ENCODE measurements at regions not wholly inside any gene's neighbourhood (a gene's known extent, or its start where the extent isn't known, plus 50 kb on each side); places are given as distances from the start of the nearest gene placed in this dataset.

DNA sequence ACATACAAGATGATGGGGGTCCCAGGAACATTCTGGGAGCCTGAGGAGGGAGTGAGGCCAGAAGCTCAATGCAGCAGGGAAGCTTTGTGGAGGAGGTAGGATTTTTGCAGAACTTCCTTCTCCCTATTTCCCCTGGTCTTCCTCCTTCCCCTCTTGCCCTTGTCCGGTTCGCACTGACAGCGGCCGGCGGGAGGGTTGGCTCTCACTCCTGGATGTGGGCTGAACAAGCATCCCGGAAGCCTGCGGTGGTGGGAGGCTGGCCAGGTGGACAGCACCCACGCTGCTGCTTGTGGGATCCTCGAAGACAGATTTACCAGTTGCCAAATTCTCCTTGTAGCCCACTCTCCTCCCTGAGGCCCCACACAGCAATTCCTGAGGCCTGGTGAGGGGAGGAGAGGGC, 112.2 kb downstream of the KCNA5 start:
- Histone ChIP-seq H3K4me1 (ENCODE audit: control insufficient read depth in 1 of 2, insufficient read depth in 2 of 2, low read length in 2 of 2) (no peaks in the 10 kb centered on the region), H3K27me3 (ENCODE audit: control insufficient read depth in 1 of 2, insufficient read depth in 2 of 2, low read length in 2 of 2) (peaks cover 18 to 25% of the 10 kb centered on the region in 2 donors), H3K4me3 (ENCODE audit: low read depth in 1 of 2, low read length in 2 of 2) (no peak overlapping the region), H3K9ac (ENCODE audit: low read depth in 1 of 2, low read length in 2 of 2) (no peak overlapping the region), H3K9me3 (ENCODE audit: control insufficient read depth in 1 of 2, low read length in 2 of 2) (no peaks in the 10 kb centered on the region), H3K36me3 (ENCODE audit: control insufficient read depth in 1 of 2, insufficient read depth in 2 of 2, low read length in 2 of 2) (no peaks in the 10 kb centered on the region), H3K27ac (ENCODE audit: low read depth, low read length) (no peak overlapping the region)

DNA sequence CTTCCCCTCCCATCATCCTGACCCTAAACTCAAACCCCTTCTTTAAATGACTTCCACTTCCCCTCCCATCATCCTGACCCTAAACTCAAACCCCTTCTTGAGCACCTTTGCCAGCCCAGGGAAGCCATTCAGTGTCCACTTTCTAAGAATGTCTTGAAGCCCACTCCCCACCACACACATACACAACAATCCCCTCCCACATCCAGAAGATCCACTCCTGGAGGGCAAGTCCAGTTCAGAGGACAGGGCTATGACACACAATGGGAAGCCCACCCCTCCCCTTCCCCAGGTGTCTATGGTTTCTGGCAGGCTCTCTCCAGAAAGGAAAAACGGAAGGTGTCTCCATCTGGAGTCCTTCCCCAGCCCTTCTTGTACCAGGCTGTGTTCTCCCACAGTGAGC, 117.1 kb downstream of the KCNA5 start:
- Histone ChIP-seq H3K27ac (ENCODE audit: low read depth, low read length) (no peak overlapping the region), H3K27me3 (ENCODE audit: control insufficient read depth in 1 of 2, insufficient read depth in 2 of 2, low read length in 2 of 2) (peaks cover 8 to 12% of the 10 kb centered on the region in 2 donors), H3K9me3 (ENCODE audit: control insufficient read depth in 1 of 2, low read length in 2 of 2) (no peaks in the 10 kb centered on the region), H3K4me3 (ENCODE audit: low read depth in 1 of 2, low read length in 2 of 2) (no peak overlapping the region), H3K9ac (ENCODE audit: low read depth in 1 of 2, low read length in 2 of 2) (no peak overlapping the region), H3K4me1 (ENCODE audit: control insufficient read depth in 1 of 2, insufficient read depth in 2 of 2, low read length in 2 of 2) (no peaks in the 10 kb centered on the region), H3K36me3 (ENCODE audit: control insufficient read depth in 1 of 2, insufficient read depth in 2 of 2, low read length in 2 of 2) (no peaks in the 10 kb centered on the region)

DNA sequence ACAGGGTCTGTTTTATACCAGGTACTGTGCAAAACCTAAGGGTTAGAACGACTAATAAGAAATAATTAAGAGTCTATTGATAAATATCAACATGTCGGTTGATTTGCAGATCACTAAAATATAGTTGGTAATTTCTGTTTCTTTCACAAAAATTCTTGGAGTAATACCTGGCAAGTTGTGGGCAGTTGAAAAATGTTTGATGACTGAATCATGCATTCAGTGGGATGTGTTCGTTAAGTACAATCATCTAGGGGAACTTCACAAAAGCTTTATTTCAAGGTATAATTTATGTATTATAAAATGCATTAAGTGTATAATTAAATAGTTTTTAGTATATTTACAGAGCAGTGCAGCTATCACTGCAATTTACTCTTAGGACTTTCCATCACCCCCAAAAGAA, 120.0 kb downstream of the KCNA5 start:
- Histone ChIP-seq H3K27me3 (ENCODE audit: control insufficient read depth in 1 of 2, insufficient read depth in 2 of 2, low read length in 2 of 2) (no peaks in the 10 kb centered on the region), H3K9ac (ENCODE audit: low read depth in 1 of 2, low read length in 2 of 2) (no peak overlapping the region), H3K4me3 (ENCODE audit: low read depth in 1 of 2, low read length in 2 of 2) (no peak overlapping the region)

DNA sequence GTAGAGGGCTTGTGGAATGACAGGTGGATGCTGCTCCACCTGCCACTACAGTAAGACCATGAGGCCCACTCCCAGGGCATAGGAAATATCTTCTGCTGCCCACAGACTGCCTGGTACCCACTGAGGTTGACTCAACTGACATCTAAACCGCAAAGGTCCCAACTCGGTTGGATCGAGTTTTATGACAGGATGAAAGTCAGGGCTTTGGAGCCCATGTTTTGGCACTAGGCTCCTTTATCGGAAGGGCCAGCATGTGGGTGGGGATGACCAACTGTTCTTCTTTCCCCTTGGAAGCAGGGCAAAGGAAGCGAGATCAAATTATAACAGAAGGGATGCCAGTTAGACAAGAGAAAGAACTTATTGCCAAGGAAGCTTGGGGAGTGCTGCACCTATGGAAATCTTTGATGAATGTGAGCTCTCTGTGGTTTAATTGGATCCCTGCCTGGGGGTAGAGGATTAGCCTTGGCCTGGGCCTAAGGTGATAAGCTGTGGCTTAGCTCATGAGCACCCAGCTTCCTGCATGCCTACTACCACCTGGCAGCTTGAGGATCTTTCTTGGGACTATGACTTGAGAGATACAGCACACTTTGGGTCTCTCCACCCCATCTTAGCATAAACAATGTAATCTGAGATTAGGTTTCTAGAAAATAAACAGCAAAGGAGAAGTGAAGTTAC, 121.8 kb downstream of the KCNA5 start:
- no peaks in the 10 kb centered on the region for H3K27me3 ChIP-seq (ENCODE audit: control insufficient read depth in 1 of 2, insufficient read depth in 2 of 2, low read length in 2 of 2)
- H3K27ac ChIP-seq (ENCODE audit: low read depth, low read length): no peak overlapping the region
- H3K4me3 ChIP-seq (ENCODE audit: low read depth in 1 of 2, low read length in 2 of 2): no peak overlapping the region
- H3K4me1 ChIP-seq (ENCODE audit: control insufficient read depth in 1 of 2, insufficient read depth in 2 of 2, low read length in 2 of 2): no peaks in the 10 kb centered on the region
- no peaks in the 10 kb centered on the region for H3K9me3 ChIP-seq (ENCODE audit: control insufficient read depth in 1 of 2, low read length in 2 of 2)
- H3K9ac ChIP-seq (ENCODE audit: low read depth in 1 of 2, low read length in 2 of 2): no peak overlapping the region
- H3K36me3 ChIP-seq (ENCODE audit: control insufficient read depth in 1 of 2, insufficient read depth in 2 of 2, low read length in 2 of 2): no peaks in the 10 kb centered on the region

More for the DNA sequence above, 120.0 kb downstream of the KCNA5 start:
- Histone ChIP-seq H3K27ac (ENCODE audit: low read depth, low read length) (no peak overlapping the region), H3K4me1 (ENCODE audit: control insufficient read depth in 1 of 2, insufficient read depth in 2 of 2, low read length in 2 of 2) (no peaks in the 10 kb centered on the region), H3K9me3 (ENCODE audit: control insufficient read depth in 1 of 2, low read length in 2 of 2) (no peaks in the 10 kb centered on the region), H3K36me3 (ENCODE audit: control insufficient read depth in 1 of 2, insufficient read depth in 2 of 2, low read length in 2 of 2) (no peaks in the 10 kb centered on the region)

DNA sequence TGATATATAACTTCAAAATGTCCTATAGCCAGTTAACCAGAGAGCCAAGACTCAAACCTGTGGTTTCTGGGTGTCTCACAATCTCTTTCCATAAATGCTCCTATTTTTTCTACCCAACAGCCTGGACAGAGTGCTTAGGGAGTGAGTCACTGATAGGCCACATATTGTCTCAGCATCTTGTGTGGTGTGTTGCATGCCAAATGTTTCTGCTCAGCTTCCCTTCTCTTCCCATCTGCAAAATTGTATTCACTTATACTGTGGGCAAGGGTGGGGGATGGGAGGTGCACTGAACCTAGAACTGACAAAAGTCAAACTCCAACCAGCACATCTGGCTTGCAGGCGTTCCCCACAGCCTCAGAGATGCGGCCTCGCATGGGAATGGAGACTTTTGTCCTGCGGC, 123.3 kb downstream of the KCNA5 start:
- no peak overlapping the region for H3K27ac ChIP-seq (ENCODE audit: low read depth, low read length)
- no peaks in the 10 kb centered on the region for H3K4me1 ChIP-seq (ENCODE audit: control insufficient read depth in 1 of 2, insufficient read depth in 2 of 2, low read length in 2 of 2)
- peaks cover 0 to 3% of the 10 kb centered on the region in 2 donors for H3K27me3 ChIP-seq (ENCODE audit: control insufficient read depth in 1 of 2, insufficient read depth in 2 of 2, low read length in 2 of 2)
- no peak overlapping the region for H3K4me3 ChIP-seq (ENCODE audit: low read depth in 1 of 2, low read length in 2 of 2)
- H3K36me3 ChIP-seq (ENCODE audit: control insufficient read depth in 1 of 2, insufficient read depth in 2 of 2, low read length in 2 of 2): no peaks in the 10 kb centered on the region
- no peaks in the 10 kb centered on the region for H3K9me3 ChIP-seq (ENCODE audit: control insufficient read depth in 1 of 2, low read length in 2 of 2)
- H3K9ac ChIP-seq (ENCODE audit: low read depth in 1 of 2, low read length in 2 of 2): no peak overlapping the region

DNA sequence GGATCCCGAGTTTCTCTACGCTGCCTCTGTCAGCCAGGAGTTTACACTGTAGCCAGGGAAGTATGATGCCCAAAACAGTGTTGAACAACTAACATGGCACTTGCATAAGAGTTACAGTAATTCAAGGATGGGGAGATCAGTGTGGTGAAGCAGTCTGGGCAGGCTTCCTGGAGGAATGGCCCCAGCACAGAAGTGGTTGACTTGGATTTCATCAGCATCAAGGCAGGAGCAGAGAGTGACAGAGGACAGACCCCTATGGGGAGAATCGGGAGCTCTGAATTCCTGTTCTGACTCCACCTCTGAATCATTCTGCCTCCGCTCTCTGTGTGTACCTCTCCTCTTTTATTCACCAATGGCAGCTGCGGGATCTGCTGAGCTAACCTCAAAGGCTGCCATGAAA, 124.5 kb downstream of the KCNA5 start:
- Histone ChIP-seq H3K4me1 (ENCODE audit: control insufficient read depth in 1 of 2, insufficient read depth in 2 of 2, low read length in 2 of 2) (no peaks in the 10 kb centered on the region), H3K27ac (ENCODE audit: low read depth, low read length) (no peak overlapping the region), H3K9me3 (ENCODE audit: control insufficient read depth in 1 of 2, low read length in 2 of 2) (no peaks in the 10 kb centered on the region), H3K36me3 (ENCODE audit: control insufficient read depth in 1 of 2, insufficient read depth in 2 of 2, low read length in 2 of 2) (no peaks in the 10 kb centered on the region), H3K4me3 (ENCODE audit: low read depth in 1 of 2, low read length in 2 of 2) (no peak overlapping the region), H3K27me3 (ENCODE audit: control insufficient read depth in 1 of 2, insufficient read depth in 2 of 2, low read length in 2 of 2) (peaks cover 0 to 3% of the 10 kb centered on the region in 2 donors), H3K9ac (ENCODE audit: low read depth in 1 of 2, low read length in 2 of 2) (no peak overlapping the region)

DNA sequence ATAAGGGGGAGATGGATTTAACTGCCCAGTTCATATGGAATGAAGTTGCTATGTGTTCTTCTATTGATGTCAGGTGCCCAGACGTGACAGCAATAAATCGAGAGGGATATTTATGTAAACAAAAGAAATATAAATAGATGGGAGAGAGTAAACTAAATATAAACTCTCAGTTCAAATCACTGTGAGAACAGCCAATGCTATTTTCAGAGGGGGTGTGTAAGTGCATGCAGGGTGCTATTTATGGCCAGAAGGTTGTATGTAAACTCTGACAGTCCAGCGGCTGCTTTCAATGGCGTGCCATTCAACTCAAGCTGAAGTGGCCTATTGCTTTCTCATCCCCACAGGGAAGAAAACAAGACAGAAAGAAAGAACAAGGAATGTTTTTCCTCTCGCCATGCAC, 127.2 kb downstream of the KCNA5 start:
- peaks cover 0 to 6% of the 10 kb centered on the region in 2 donors for H3K27me3 ChIP-seq (ENCODE audit: control insufficient read depth in 1 of 2, insufficient read depth in 2 of 2, low read length in 2 of 2)
- H3K4me3 ChIP-seq (ENCODE audit: low read depth in 1 of 2, low read length in 2 of 2): no peak overlapping the region
- no peak overlapping the region for H3K9ac ChIP-seq (ENCODE audit: low read depth in 1 of 2, low read length in 2 of 2)
- no peak overlapping the region for H3K27ac ChIP-seq (ENCODE audit: low read depth, low read length)
- H3K36me3 ChIP-seq (ENCODE audit: control insufficient read depth in 1 of 2, insufficient read depth in 2 of 2, low read length in 2 of 2): no peaks in the 10 kb centered on the region
- no peaks in the 10 kb centered on the region for H3K4me1 ChIP-seq (ENCODE audit: control insufficient read depth in 1 of 2, insufficient read depth in 2 of 2, low read length in 2 of 2)
- no peaks in the 10 kb centered on the region for H3K9me3 ChIP-seq (ENCODE audit: control insufficient read depth in 1 of 2, low read length in 2 of 2)

DNA sequence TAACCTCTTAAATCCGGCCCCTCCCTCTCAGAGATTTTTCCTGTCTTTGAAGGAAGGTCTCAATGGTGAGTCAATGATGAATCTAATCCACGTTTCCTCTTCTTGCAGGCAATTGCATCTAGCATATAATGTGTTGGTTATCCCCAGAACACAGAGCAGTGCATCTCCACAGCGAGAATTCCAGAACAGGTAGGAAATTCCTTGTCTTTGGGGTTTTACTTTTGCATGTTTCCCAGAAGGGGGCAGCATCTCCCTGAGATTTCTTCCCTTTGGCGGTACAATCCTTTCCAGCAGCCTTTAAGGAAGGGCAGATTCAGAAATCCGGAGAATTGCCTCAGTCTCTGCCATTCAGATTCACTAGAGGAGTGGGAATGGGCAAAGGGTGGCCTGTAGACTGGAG, 128.0 kb downstream of the KCNA5 start:
- Histone ChIP-seq H3K9me3 (ENCODE audit: control insufficient read depth in 1 of 2, low read length in 2 of 2) (no peaks in the 10 kb centered on the region), H3K27ac (ENCODE audit: low read depth, low read length) (no peak overlapping the region), H3K9ac (ENCODE audit: low read depth in 1 of 2, low read length in 2 of 2) (no peak overlapping the region), H3K4me1 (ENCODE audit: control insufficient read depth in 1 of 2, insufficient read depth in 2 of 2, low read length in 2 of 2) (no peaks in the 10 kb centered on the region), H3K36me3 (ENCODE audit: control insufficient read depth in 1 of 2, insufficient read depth in 2 of 2, low read length in 2 of 2) (no peaks in the 10 kb centered on the region), H3K27me3 (ENCODE audit: control insufficient read depth in 1 of 2, insufficient read depth in 2 of 2, low read length in 2 of 2) (peaks cover 0 to 6% of the 10 kb centered on the region in 2 donors), H3K4me3 (ENCODE audit: low read depth in 1 of 2, low read length in 2 of 2) (no peak overlapping the region)

DNA sequence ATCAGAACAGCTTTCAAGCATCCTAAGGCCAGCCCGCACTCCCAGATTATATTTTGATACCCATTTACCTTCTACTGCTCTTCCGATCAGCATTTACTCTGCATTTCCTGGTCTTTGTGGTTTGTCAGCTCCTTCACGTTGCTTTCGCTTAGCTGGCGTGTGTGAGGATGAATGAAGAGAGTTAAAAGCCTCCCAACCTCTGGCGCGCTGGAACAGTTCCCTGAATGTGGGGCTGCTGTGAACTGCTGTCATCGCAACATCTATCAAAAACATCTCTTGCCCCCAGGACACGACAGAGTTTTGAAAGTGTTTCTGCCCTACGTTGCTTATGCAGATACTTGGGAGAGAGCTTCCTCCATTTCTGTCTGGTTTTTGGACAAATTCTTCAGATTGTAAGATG, 129.2 kb downstream of the KCNA5 start:
- H3K27me3 ChIP-seq (ENCODE audit: control insufficient read depth in 1 of 2, insufficient read depth in 2 of 2, low read length in 2 of 2): peaks cover 0 to 6% of the 10 kb centered on the region in 2 donors
- peaks cover 0 to 4% of the 10 kb centered on the region in 2 donors for H3K4me1 ChIP-seq (ENCODE audit: control insufficient read depth in 1 of 2, insufficient read depth in 2 of 2, low read length in 2 of 2)
- no peaks in the 10 kb centered on the region for H3K9me3 ChIP-seq (ENCODE audit: control insufficient read depth in 1 of 2, low read length in 2 of 2)
- H3K27ac ChIP-seq (ENCODE audit: low read depth, low read length): no peak overlapping the region
- no peaks in the 10 kb centered on the region for H3K36me3 ChIP-seq (ENCODE audit: control insufficient read depth in 1 of 2, insufficient read depth in 2 of 2, low read length in 2 of 2)
- H3K4me3 ChIP-seq (ENCODE audit: low read depth in 1 of 2, low read length in 2 of 2): no peak overlapping the region
- H3K9ac ChIP-seq (ENCODE audit: low read depth in 1 of 2, low read length in 2 of 2): no peak overlapping the region

DNA sequence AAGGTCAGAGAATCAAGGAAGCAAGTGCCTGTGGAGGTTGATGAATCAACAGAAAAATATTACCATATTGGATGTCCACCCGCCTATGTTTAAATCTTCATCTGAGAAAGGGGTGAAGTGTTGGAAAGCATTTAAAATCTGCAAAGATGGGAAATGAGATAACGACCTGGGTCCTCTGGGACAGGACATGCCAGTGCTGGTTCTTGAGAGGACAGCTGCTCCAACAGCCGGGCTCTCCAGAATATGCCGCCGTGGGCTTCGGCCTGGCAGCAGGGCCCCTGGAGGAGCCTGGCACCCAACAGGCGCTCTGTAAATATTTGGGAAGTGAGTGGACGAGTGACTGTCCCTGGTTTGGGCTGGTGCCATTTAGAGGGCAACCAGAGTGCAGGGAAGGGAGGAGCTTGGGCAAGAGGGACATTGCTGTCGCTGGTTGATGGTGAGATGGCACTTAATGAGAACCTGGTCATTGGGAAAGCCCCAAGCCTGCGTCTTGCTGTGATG, 129.9 kb downstream of the KCNA5 start:
- Histone ChIP-seq H3K36me3 (ENCODE audit: control insufficient read depth in 1 of 2, insufficient read depth in 2 of 2, low read length in 2 of 2) (no peaks in the 10 kb centered on the region), H3K4me1 (ENCODE audit: control insufficient read depth in 1 of 2, insufficient read depth in 2 of 2, low read length in 2 of 2) (peaks cover 0 to 6% of the 10 kb centered on the region in 2 donors), H3K27me3 (ENCODE audit: control insufficient read depth in 1 of 2, insufficient read depth in 2 of 2, low read length in 2 of 2) (peaks cover 0 to 6% of the 10 kb centered on the region in 2 donors), H3K9me3 (ENCODE audit: control insufficient read depth in 1 of 2, low read length in 2 of 2) (no peaks in the 10 kb centered on the region), H3K9ac (ENCODE audit: low read depth in 1 of 2, low read length in 2 of 2) (no peak overlapping the region), H3K4me3 (ENCODE audit: low read depth in 1 of 2, low read length in 2 of 2) (no peak overlapping the region), H3K27ac (ENCODE audit: low read depth, low read length) (no peak overlapping the region)

Data from duodenal mucosa (tissue), 2 donors.